LNCAP (cell line): ENCODE measurements at regions not wholly inside any gene's neighbourhood (a gene's known extent, or its start where the extent isn't known, plus 50 kb on each side); places are given as distances from the start of the nearest gene placed in this dataset.

Experiments
- CTCF ChIP-seq: fragments of 450-650 bp; IDR thresholded peaks from 2 replicates; pipeline ENCODE4 v1.5.1; 2017; ENCODE audit warnings: mild to moderate bottlenecking

GRCh38 chr6:145204301-145204700 lies 531.0 kb downstream of the EPM2A start:
- no peak for TF ChIP-seq CTCF

GRCh38 chr6:145206247-145206907 lies 528.9 kb downstream of the EPM2A start:
- no peak for TF ChIP-seq CTCF

GRCh38 chr6:145208474-145208873 lies 526.8 kb downstream of the EPM2A start:
- TF ChIP-seq CTCF = no peak

GRCh38 chr6:145209272-145209671 lies 526.0 kb downstream of the EPM2A start:
- no peak for TF ChIP-seq CTCF

GRCh38 chr6:145212813-145213212 lies 522.5 kb downstream of the EPM2A start:
- TF ChIP-seq CTCF = no peak

GRCh38 chr6:145213614-145214013 lies 521.7 kb downstream of the EPM2A start:
- TF ChIP-seq CTCF = no peak

- peak; percentile 68 for TF ChIP-seq CTCF
Observed at GRCh38 chr6:145214570-145214969, 520.8 kb downstream of the EPM2A start.

GRCh38 chr6:145224450-145224849 lies 510.9 kb downstream of the EPM2A start:
- TF ChIP-seq CTCF = no peak
